ENCODE measurements at regions not wholly inside any gene's neighbourhood (a gene's known extent, or its start where the extent isn't known, plus 50 kb on each side); places are given as distances from the start of the nearest gene placed in this dataset.
"Not testable (repeated sequence)": the region's sequence is repeated elsewhere in the genome, so short reads cannot be mapped to it uniquely, and the experiment has no call there.

GRCh38 chr15:35298509-35298908 is 213.4 kb upstream of the NANOGP8 start:
- no peak overlapping the region for H3K27ac Mint-ChIP-seq
- H3K36me3 Mint-ChIP-seq, result no peaks in the 10 kb centered on the region
- H3K4me1 Mint-ChIP-seq, result no peaks in the 10 kb centered on the region
- H3K4me3 Mint-ChIP-seq, result no peak overlapping the region
- no peaks in the 10 kb centered on the region for H3K9me3 Mint-ChIP-seq
- ATAC-seq, result no peak
- no peaks in the 10 kb centered on the region for H3K27me3 Mint-ChIP-seq

GRCh38 chr15:35293353-35294130 is 208.4 kb upstream of the NANOGP8 start:
- H3K27ac Mint-ChIP-seq, result no peak overlapping the region
- ATAC-seq, result no peak
- H3K36me3 Mint-ChIP-seq, result no peaks in the 10 kb centered on the region
- H3K4me3 Mint-ChIP-seq, result no peak overlapping the region
- H3K4me1 Mint-ChIP-seq, result no peaks in the 10 kb centered on the region
- H3K27me3 Mint-ChIP-seq, result no peaks in the 10 kb centered on the region
- H3K9me3 Mint-ChIP-seq, result no peaks in the 10 kb centered on the region

GRCh38 chr15:35290301-35290721 is 205.2 kb upstream of the NANOGP8 start:
- H3K4me3 Mint-ChIP-seq, result no peak overlapping the region
- peaks cover 2% of the 10 kb centered on the region for H3K9me3 Mint-ChIP-seq
- H3K27ac Mint-ChIP-seq, result no peak overlapping the region
- no peaks in the 10 kb centered on the region for H3K4me1 Mint-ChIP-seq
- H3K36me3 Mint-ChIP-seq, result no peaks in the 10 kb centered on the region
- H3K27me3 Mint-ChIP-seq, result no peaks in the 10 kb centered on the region
- no peak for ATAC-seq

GRCh38 chr15:35289024-35289617 is 204.0 kb upstream of the NANOGP8 start:
- no peaks in the 10 kb centered on the region for H3K27me3 Mint-ChIP-seq
- H3K36me3 Mint-ChIP-seq, result no peaks in the 10 kb centered on the region
- H3K27ac Mint-ChIP-seq, result no peak overlapping the region
- no peaks in the 10 kb centered on the region for H3K4me1 Mint-ChIP-seq
- H3K4me3 Mint-ChIP-seq, result no peak overlapping the region
- H3K9me3 Mint-ChIP-seq, result peaks cover 3% of the 10 kb centered on the region
- ATAC-seq, result no peak

- ATAC-seq, result no peak
- Mint-ChIP-seq H3K4me3 (no peak overlapping the region), H3K27ac (no peak overlapping the region), H3K27me3 (no peaks in the 10 kb centered on the region), H3K36me3 (no peaks in the 10 kb centered on the region), H3K9me3 (peaks cover 5% of the 10 kb centered on the region), H3K4me1 (no peaks in the 10 kb centered on the region)
Observed at GRCh38 chr15:35288580-35288979, 203.5 kb upstream of the NANOGP8 start.

- no peaks in the 10 kb centered on the region for H3K27me3 Mint-ChIP-seq
- H3K9me3 Mint-ChIP-seq, result peaks cover 12% of the 10 kb centered on the region
- no peak overlapping the region for H3K4me3 Mint-ChIP-seq
- no peak for ATAC-seq
- H3K4me1 Mint-ChIP-seq, result no peaks in the 10 kb centered on the region
- peaks cover 6% of the 10 kb centered on the region for H3K36me3 Mint-ChIP-seq
- no peak overlapping the region for H3K27ac Mint-ChIP-seq
Observed at GRCh38 chr15:35286721-35287120, 201.6 kb upstream of the NANOGP8 start.

- H3K4me3 Mint-ChIP-seq, result no peak overlapping the region
- H3K4me1 Mint-ChIP-seq, result no peaks in the 10 kb centered on the region
- peaks cover 6% of the 10 kb centered on the region for H3K36me3 Mint-ChIP-seq
- ATAC-seq, result no peak
- H3K27me3 Mint-ChIP-seq, result no peaks in the 10 kb centered on the region
- peaks cover 15% of the 10 kb centered on the region for H3K9me3 Mint-ChIP-seq
- no peak overlapping the region for H3K27ac Mint-ChIP-seq
Observed at GRCh38 chr15:35282965-35283496, 197.9 kb upstream of the NANOGP8 start.

- Mint-ChIP-seq H3K36me3 (peaks cover 15% of the 10 kb centered on the region), H3K27ac (no peak overlapping the region), H3K27me3 (no peaks in the 10 kb centered on the region), H3K4me1 (no peaks in the 10 kb centered on the region), H3K9me3 (peaks cover 26% of the 10 kb centered on the region), H3K4me3 (no peak overlapping the region)
- ATAC-seq, result no peak
Observed at GRCh38 chr15:35281515-35281914, 196.4 kb upstream of the NANOGP8 start.

GRCh38 chr15:35279811-35280210 is 194.7 kb upstream of the NANOGP8 start:
- H3K9me3 Mint-ChIP-seq, result peaks cover 29% of the 10 kb centered on the region
- peaks cover 15% of the 10 kb centered on the region for H3K36me3 Mint-ChIP-seq
- no peak for ATAC-seq
- H3K27me3 Mint-ChIP-seq, result no peaks in the 10 kb centered on the region
- H3K4me3 Mint-ChIP-seq, result no peak overlapping the region
- no peaks in the 10 kb centered on the region for H3K4me1 Mint-ChIP-seq
- H3K27ac Mint-ChIP-seq, result no peak overlapping the region

- H3K27me3 Mint-ChIP-seq, result no peaks in the 10 kb centered on the region
- no peak for ATAC-seq
- peaks cover 15% of the 10 kb centered on the region for H3K9me3 Mint-ChIP-seq
- no peaks in the 10 kb centered on the region for H3K4me1 Mint-ChIP-seq
- H3K27ac Mint-ChIP-seq, result no peak overlapping the region
- no peak overlapping the region for H3K4me3 Mint-ChIP-seq
- no peaks in the 10 kb centered on the region for H3K36me3 Mint-ChIP-seq
Observed at GRCh38 chr15:35271371-35272043, 186.4 kb upstream of the NANOGP8 start.

- no peaks in the 10 kb centered on the region for H3K4me1 Mint-ChIP-seq
- H3K36me3 Mint-ChIP-seq, result no peaks in the 10 kb centered on the region
- ATAC-seq, result no peak
- no peak overlapping the region for H3K27ac Mint-ChIP-seq
- H3K9me3 Mint-ChIP-seq, result no peaks in the 10 kb centered on the region
- H3K27me3 Mint-ChIP-seq, result no peaks in the 10 kb centered on the region
- H3K4me3 Mint-ChIP-seq, result no peak overlapping the region
Observed at GRCh38 chr15:35260941-35261340, 175.8 kb upstream of the NANOGP8 start.

- H3K27ac Mint-ChIP-seq, H3K4me3 Mint-ChIP-seq, H3K27me3 Mint-ChIP-seq, H3K36me3 Mint-ChIP-seq, H3K9me3 Mint-ChIP-seq, ATAC-seq, H3K4me1 Mint-ChIP-seq: not testable (repeated sequence)
Observed at GRCh38 chr15:35260274-35260673, 175.2 kb upstream of the NANOGP8 start.

GRCh38 chr15:35256551-35256950 is 171.5 kb upstream of the NANOGP8 start:
- Mint-ChIP-seq H3K4me1 (no peaks in the 10 kb centered on the region), H3K36me3 (no peaks in the 10 kb centered on the region), H3K9me3 (no peaks in the 10 kb centered on the region), H3K27ac (no peak overlapping the region), H3K4me3 (no peak overlapping the region), H3K27me3 (no peaks in the 10 kb centered on the region)
- ATAC-seq, result no peak

GRCh38 chr15:35256141-35256540 is 171.0 kb upstream of the NANOGP8 start:
- Mint-ChIP-seq H3K27ac (no peak overlapping the region), H3K36me3 (no peaks in the 10 kb centered on the region), H3K27me3 (no peaks in the 10 kb centered on the region)

GRCh38 chr15:35254908-35255307 is 169.8 kb upstream of the NANOGP8 start:
- H3K4me3 Mint-ChIP-seq, H3K9me3 Mint-ChIP-seq, H3K27me3 Mint-ChIP-seq, H3K4me1 Mint-ChIP-seq, H3K27ac Mint-ChIP-seq, H3K36me3 Mint-ChIP-seq, ATAC-seq: not testable (repeated sequence)

More at GRCh38 chr15:35256141-35256540, 171.0 kb upstream of the NANOGP8 start:
- Mint-ChIP-seq H3K4me1 (no peaks in the 10 kb centered on the region), H3K4me3 (no peak overlapping the region), H3K9me3 (no peaks in the 10 kb centered on the region)
- ATAC-seq, result no peak

All from stimulated activated memory B cell treated with anti-CD40 and anti-IgM and Interleukin-4, amounts not matched to agents 10 μg/mL and 1 μg/mL and 100 μg/mL, for 72 hours (primary cell).